HepG2 (cell line): ENCODE measurements at regions not wholly inside any gene's neighbourhood (a gene's known extent, or its start where the extent isn't known, plus 50 kb on each side); places are given as distances from the start of the nearest gene placed in this dataset.

Experiments
- ATAC-seq: fragments of 200-7000 bp; cut with Tn5 transposase; 3 replicates; pipeline ENCODE4 v1.9.1; 2020; ENCODE audit warnings: mild to moderate bottlenecking, moderate library complexity
- BruUV-seq: library from RNA; stranded (reverse); fragments of 400-500 nt; replicated peaks from 2 replicates; lab custom pipeline; 2021; lab: Mats Ljungman, UMichigan
- CTCF ChIA-PET: fragments of 300-600 bp; formaldehyde crosslinking; extraction: SDS; loops from one replicate; lab custom pipeline; 2021; ENCODE audit warnings: low total read pairs, inconsistent platforms, low intra/inter-chr PET ratio; lab: Yijun Ruan, JAX
- POLR2A ChIA-PET: fragments of 350-600 bp; sonication (Branson Sonifier 250); formaldehyde crosslinking; loops from one replicate; lab custom pipeline; 2020; ENCODE audit warnings: antibody characterized with exemption, inconsistent platforms; lab: Yijun Ruan, JAX
- DNase-seq: peaks from one replicate; pipeline ENCODE4 v3.0.0-alpha.2; 2015; ENCODE audit warnings: low spot score
- FAIRE-seq: peaks from 3 replicates; lab custom pipeline; 2011; peaks lifted over from hg19 to GRCh38; lab: Jason Lieb, UNC
- H2AFZ ChIP-seq: one replicate; pipeline ENCODE4 v1.6.1; 2011; ENCODE audit warnings: low read length, inconsistent platforms
- H3K27ac ChIP-seq: fragments of 300-600 bp; 3 replicates; pipeline ENCODE4 v1.8.0; 2011; ENCODE audit warnings: mixed run types, mild to moderate bottlenecking, mixed read lengths, low read length, inconsistent platforms; ENCODE audit not compliant: insufficient read depth; ENCODE audit errors: extremely low read length
- H3K27me3 ChIP-seq, 2 experiments: fragments of 200-600 bp in 1 of 2; 2 replicates in 1 of 2; 3 replicates in 1 of 2; pipeline versions ENCODE4 v1.6.0 to v1.8.0; 2011; ENCODE audit warnings: low read length in 2 of 2, mild to moderate bottlenecking in 2 of 2, moderate library complexity in 2 of 2, inconsistent platforms in 1 of 2; ENCODE audit not compliant: insufficient read depth in 2 of 2, control insufficient read depth in 1 of 2
- H3K36me3 ChIP-seq, 2 experiments: fragments of 200-600 bp in 1 of 2; replicated peaks in 1 of 2; 2 replicates in 1 of 2; 3 replicates in 1 of 2; pipeline versions ENCODE4 v1.5.1 to v1.8.0; 2011; ENCODE audit warnings: low read length in 2 of 2, inconsistent platforms in 1 of 2; ENCODE audit not compliant: insufficient read depth in 2 of 2, control insufficient read depth in 1 of 2
- H3K4me1 ChIP-seq: 2 replicates; pipeline ENCODE4 v1.5.1; 2012; ENCODE audit warnings: low read length, inconsistent platforms; ENCODE audit not compliant: insufficient read depth
- H3K4me2 ChIP-seq: 2 replicates; pipeline ENCODE4 v1.6.0; 2011; ENCODE audit warnings: low read depth, low read length, inconsistent platforms
- H3K4me3 ChIP-seq, 3 experiments: fragments of 200-600 bp in 1 of 3; sonication (generic), shearing (Covaris generic) in 1 of 3; replicated peaks in 1 of 3; 2 replicates each; pipeline ENCODE4 v1.5.1; 2011 to 2016; ENCODE audit warnings: low read length in 3 of 3, inconsistent platforms in 2 of 3, low read depth in 2 of 3, mild to moderate bottlenecking in 2 of 3, control low read depth in 1 of 3, mixed read lengths in 1 of 3; ENCODE audit not compliant: insufficient read depth in 1 of 3
- H3K79me2 ChIP-seq: one replicate; pipeline ENCODE4 v1.6.1; 2011; ENCODE audit warnings: low read length, inconsistent platforms; ENCODE audit not compliant: insufficient read depth
- H3K9ac ChIP-seq: 2 replicates; pipeline ENCODE4 v1.6.0; 2011; ENCODE audit warnings: mild to moderate bottlenecking, low read depth, low read length, inconsistent platforms; ENCODE audit not compliant: insufficient read depth
- H3K9me3 ChIP-seq: 2 replicates; pipeline ENCODE4 v1.5.1; 2012; ENCODE audit warnings: mild to moderate bottlenecking, low read length
- H4K20me1 ChIP-seq: 2 replicates; pipeline ENCODE4 v1.6.0; 2011; ENCODE audit warnings: inconsistent platforms, mild to moderate bottlenecking, low read length, moderate library complexity; ENCODE audit not compliant: insufficient read depth
- ATF5 ChIP-seq: sonication (generic); formaldehyde crosslinking; IDR thresholded peaks from 2 replicates; pipeline ENCODE4 v1.4.0; 2020; ENCODE audit warnings: mild to moderate bottlenecking, low read depth, missing genetic modification reagents
- GABPA ChIP-seq, 2 experiments: IDR thresholded peaks; 2 replicates each; pipeline ENCODE4 v1.6.1; 2011 to 2016; ENCODE audit warnings: low read depth in 2 of 2, low read length in 1 of 2, missing biosample characterization in 1 of 2, missing genetic modification characterization in 1 of 2
- HNF4A ChIP-seq: sonication (generic); formaldehyde crosslinking; IDR thresholded peaks from 2 replicates; pipeline ENCODE4 v1.4.0; 2020; ENCODE audit warnings: missing genetic modification reagents
- MEIS1 ChIP-seq: sonication (generic); formaldehyde crosslinking; IDR thresholded peaks from 2 replicates; pipeline ENCODE4 v1.9.0; 2021; ENCODE audit warnings: mild to moderate bottlenecking, missing genetic modification reagents, moderate library complexity, borderline replicate concordance
- NCOR1 ChIP-seq: fragments of 200-600 bp; sonication (generic); IDR thresholded peaks from 2 replicates; pipeline ENCODE4 v1.7.0; 2017; ENCODE audit warnings: antibody characterized with exemption, low read length, borderline replicate concordance
- TFDP1 ChIP-seq: IDR thresholded peaks from 2 replicates; pipeline ENCODE4 v1.6.1; 2016; ENCODE audit warnings: missing compliant biosample characterization, missing genetic modification reagents, borderline replicate concordance
- UBTF ChIP-seq: sonication (generic); formaldehyde crosslinking; IDR thresholded peaks from 2 replicates; pipeline ENCODE4 v1.4.0; 2020; ENCODE audit warnings: mild to moderate bottlenecking, missing genetic modification reagents
- ZBTB39 ChIP-seq: sonication (generic); formaldehyde crosslinking; IDR thresholded peaks from 2 replicates; pipeline ENCODE4 v1.5.0; 2020; ENCODE audit warnings: missing genetic modification reagents
- ZNF121 ChIP-seq: sonication (generic); formaldehyde crosslinking; IDR thresholded peaks from 2 replicates; pipeline ENCODE4 v1.5.0; 2020; ENCODE audit warnings: mild to moderate bottlenecking, missing genetic modification reagents
- ZNF280B ChIP-seq: sonication (generic); formaldehyde crosslinking; IDR thresholded peaks from 2 replicates; pipeline ENCODE4 v1.5.0; 2020; ENCODE audit warnings: missing genetic modification reagents, mild to moderate bottlenecking, borderline replicate concordance
- ZNF503 ChIP-seq: sonication (generic); formaldehyde crosslinking; IDR thresholded peaks from 2 replicates; pipeline ENCODE4 v1.4.0; 2020; ENCODE audit warnings: missing genetic modification reagents
- ZSCAN12 ChIP-seq: sonication (generic); formaldehyde crosslinking; IDR thresholded peaks from 2 replicates; pipeline ENCODE4 v1.9.0; 2021; ENCODE audit warnings: mild to moderate bottlenecking, missing genetic modification reagents
- WGBS: methylation state at CpG from one replicate; pipeline ENCODE4 v1.1.6; 2017; ENCODE audit warnings: low lambda C conversion rate; 5-methylcytosine and 5-hydroxymethylcytosine counted together
- in situ Hi-C: cut with HindIII; loops from 2 replicates; pipeline ENCODE4 v1.10.0; 2017; ENCODE audit warnings: low pct_unique_long_range_greater_than_20kb; ENCODE audit not compliant: extremely low pct_ligation_motif_present
- intact Hi-C: fragments of 100-400 bp; cut with micrococcal nuclease; formaldehyde crosslinking; loops from one replicate; pipeline ENCODE4 v1.10.0; 2022; ENCODE audit not compliant: unreplicated experiment

GRCh38 chr3:43185983-43186314, 80.1 kb upstream of the POMGNT2 start:
- Histone ChIP-seq H3K27me3 (0 out of 5 replicates have a peak, but pooled peaks cover 0 to 3% of the 10 kb centered on the region in 2 experiments), H3K9ac (no peak overlapping the region), H3K27ac (no peak overlapping the region), H2AFZ (no peak overlapping the region), H3K4me1 (peaks cover 32% of the 10 kb centered on the region), H4K20me1 (no peaks in the 10 kb centered on the region), H3K4me3 (no peak overlapping the region), H3K79me2 (no peaks in the 10 kb centered on the region), H3K36me3 (no peaks in the 10 kb centered on the region), H3K9me3 (no peaks in the 10 kb centered on the region), H3K4me2 (no peak overlapping the region)
- ChIA-PET CTCF (no interaction called here), POLR2A (no interaction called here)
- no peak for FAIRE-seq
- in situ Hi-C loops (no loop called here), intact Hi-C loops (no loop called here)
- no peak for TF ChIP-seq ZNF280B (CRISPR knock-in tag)
- no peak for TF ChIP-seq UBTF (CRISPR knock-in tag)
- TF ChIP-seq MEIS1 = no peak
- no peak for TF ChIP-seq HNF4A (CRISPR knock-in tag)
- TF ChIP-seq GABPA (IDR thresholded peaks at IDR 0.05; ENCODE audit: low read depth, low read length) = no peak
- no peak for TF ChIP-seq GABPA (CRISPR knock-in tag; IDR thresholded peaks at IDR 0.05; ENCODE audit: low read depth)
- no peak for TF ChIP-seq ZBTB39 (CRISPR knock-in tag)
- TF ChIP-seq ATF5 = no peak
- TF ChIP-seq NCOR1 = no peak
- TF ChIP-seq ZSCAN12 = no peak
- no peak for TF ChIP-seq ZNF121 (CRISPR knock-in tag)
- TF ChIP-seq TFDP1 (CRISPR knock-in tag) = no peak
- no peak for TF ChIP-seq ZNF503
- ATAC-seq = no peak
- DNase-seq = no peak
- no TSS peak for BruUV-seq
- WGBS = 73% methylated on average over 6 of the region's 8 CpGs
